Esophagus squamous epithelium (tissue), 5 donors: ENCODE measurements at regions not wholly inside any gene's neighbourhood (a gene's known extent, or its start where the extent isn't known, plus 50 kb on each side); places are given as distances from the start of the nearest gene placed in this dataset.

ENCODE experiments used
- DNase-seq: peaks from one replicate; lab custom pipeline; 2025; lab: John Stamatoyannopoulos, UW
- H3K27ac ChIP-seq, 4 donors: fragments of 200-600 bp; sonication (generic); one replicate each; pipeline ENCODE4 v1.5.1; 2016 to 2019; ENCODE audit warnings: mild to moderate bottlenecking in 1 of 4
- H3K27me3 ChIP-seq, 4 donors: fragments of 200-600 bp; sonication (generic); 1 replicate in 3 of 4; 2 replicates in 1 of 4; pipeline versions ENCODE4 v1.5.1 to v1.6.0; 2017 to 2021; ENCODE audit warnings: antibody characterized with exemption in 1 of 4
- H3K36me3 ChIP-seq, 3 donors: fragments of 200-600 bp; sonication (generic); one replicate each; pipeline ENCODE4 v1.5.1; 2016 to 2019
- H3K4me1 ChIP-seq, 3 donors: fragments of 200-600 bp; sonication (generic); one replicate each; pipeline ENCODE4 v1.5.1; 2017 to 2019
- H3K4me3 ChIP-seq, 4 donors: fragments of 200-600 bp; sonication (generic); 1 replicate in 3 of 4; 2 replicates in 1 of 4; pipeline ENCODE4 v1.5.1; 2016 to 2019; ENCODE audit warnings: mild to moderate bottlenecking in 2 of 4, moderate library complexity in 1 of 4
- H3K9me3 ChIP-seq, 3 donors: fragments of 200-600 bp; sonication (generic); one replicate each; pipeline ENCODE4 v1.5.1; 2016 to 2019
- CTCF ChIP-seq, 6 experiments: fragments of 450-650 bp in 4 of 6; fragments of 200-600 bp in 2 of 6; sonication (generic) in 2 of 6; IDR thresholded peaks; one replicate each; pipeline ENCODE4 v1.5.1; 2016 to 2019; ENCODE audit warnings: antibody characterized with exemption in 6 of 6, mild to moderate bottlenecking in 4 of 6, moderate library complexity in 4 of 6
- POLR2A ChIP-seq, 4 donors: fragments of 450-650 bp; IDR thresholded peaks; one replicate each; pipeline ENCODE4 v1.6.1; 2017; ENCODE audit warnings: antibody characterized with exemption in 4 of 4, mild to moderate bottlenecking in 4 of 4, moderate library complexity in 3 of 4
- WGBS, 2 donors: methylation state at CpG; one replicate each; pipeline ENCODE4 v1.1.5; 2018; 5-methylcytosine and 5-hydroxymethylcytosine counted together
- intact Hi-C: fragments of 100-400 bp; cut with DNase I; formaldehyde crosslinking; loops from one replicate; pipeline ENCODE4 v1.15.0; 2022
- donor health status: DM: yes; HTN: yes; CAD: no.

- Histone ChIP-seq H3K9me3 (no peaks in the 10 kb centered on the region), H3K27ac (no peak overlapping the region), H3K4me3 (no peak overlapping the region), H3K36me3 (no peaks in the 10 kb centered on the region), H3K4me1 (no peaks in the 10 kb centered on the region), H3K27me3 (peaks cover 0 to 3% (median 0%) of the 10 kb centered on the region in 4 donors)
- DNase-seq: no peak
- TF ChIP-seq CTCF (IDR thresholded peaks at IDR 0.05): no peak
- TF ChIP-seq POLR2A (IDR thresholded peaks at IDR 0.05): no peak
- WGBS, 2 donors: 80 to 85% methylated on average over 8 of the region's 8 CpGs
- intact Hi-C loops: no loop called here
Measured at GRCh38 chr4:181168011-181168805, 1075.0 kb upstream of the TENM3 start.

- TF ChIP-seq CTCF (IDR thresholded peaks at IDR 0.05) (no peak), POLR2A (IDR thresholded peaks at IDR 0.05) (no peak)
Measured at GRCh38 chr4:181173046-181173445, 1070.2 kb upstream of the TENM3 start.

GRCh38 chr4:181176306-181176705, 1066.9 kb upstream of the TENM3 start:
- Histone ChIP-seq H3K4me3 (no peak overlapping the region), H3K9me3 (no peaks in the 10 kb centered on the region), H3K27ac (no peak overlapping the region), H3K36me3 (no peaks in the 10 kb centered on the region), H3K27me3 (no peaks in the 10 kb centered on the region), H3K4me1 (no peaks in the 10 kb centered on the region)
- WGBS, 2 donors: 63 to 69% methylated on average over 6 of the region's 6 CpGs
- intact Hi-C loops: no loop called here
- DNase-seq: no peak
- TF ChIP-seq CTCF (IDR thresholded peaks at IDR 0.05): no peak
- no peak for TF ChIP-seq POLR2A (IDR thresholded peaks at IDR 0.05)

More at GRCh38 chr4:181173046-181173445, 1070.2 kb upstream of the TENM3 start:
- Histone ChIP-seq H3K9me3 (no peaks in the 10 kb centered on the region), H3K4me1 (no peaks in the 10 kb centered on the region), H3K27ac (no peak overlapping the region), H3K36me3 (no peaks in the 10 kb centered on the region), H3K4me3 (no peak overlapping the region), H3K27me3 (no peaks in the 10 kb centered on the region)
- DNase-seq: no peak
- intact Hi-C loops: no loop called here
- 71 to 82% methylated on average over 5 of the region's 5 CpGs for WGBS, 2 donors

GRCh38 chr4:181181331-181181730, 1061.9 kb upstream of the TENM3 start:
- Histone ChIP-seq H3K36me3 (no peaks in the 10 kb centered on the region), H3K9me3 (peaks cover 0 to 8% (median 0%) of the 10 kb centered on the region in 3 donors), H3K27ac (no peak overlapping the region), H3K27me3 (no peaks in the 10 kb centered on the region), H3K4me1 (no peaks in the 10 kb centered on the region), H3K4me3 (no peak overlapping the region)
- WGBS, 2 donors: 11 to 17% methylated on average over 1 of the region's 1 CpG
- intact Hi-C loops: no loop called here
- no peak for DNase-seq
- TF ChIP-seq CTCF (IDR thresholded peaks at IDR 0.05) (no peak), POLR2A (IDR thresholded peaks at IDR 0.05) (no peak)

GRCh38 chr4:181189751-181190150, 1053.5 kb upstream of the TENM3 start:
- intact Hi-C loops: no loop called here
- H3K27ac ChIP-seq: no peak overlapping the region
- peaks cover 0 to 8% (median 0%) of the 10 kb centered on the region in 3 donors for H3K9me3 ChIP-seq
- H3K4me1 ChIP-seq: no peaks in the 10 kb centered on the region
- TF ChIP-seq POLR2A (IDR thresholded peaks at IDR 0.05) (no peak), CTCF (IDR thresholded peaks at IDR 0.05) (no peak)
- 36 to 49% methylated on average over 7 of the region's 7 CpGs for WGBS, 2 donors
- DNase-seq: no peak
- H3K4me3 ChIP-seq: no peak overlapping the region
- H3K27me3 ChIP-seq: no peaks in the 10 kb centered on the region
- H3K36me3 ChIP-seq: no peaks in the 10 kb centered on the region
